Mucosa of descending colon (tissue), 3 donors: ENCODE measurements at regions not wholly inside any gene's neighbourhood (a gene's known extent, or its start where the extent isn't known, plus 50 kb on each side); places are given as distances from the start of the nearest gene placed in this dataset.
"Not testable (repeated sequence)": the region's sequence is repeated elsewhere in the genome, so short reads cannot be mapped to it uniquely, and the experiment has no call there.

Experiments
- ATAC-seq: fragments of 200-7000 bp; cut with Tn5 transposase; one replicate; pipeline ENCODE4 v1.9.1; 2020; ENCODE audit warnings: mild to moderate bottlenecking, moderate library complexity
- DNase-seq, 3 donors: peaks; one replicate each; pipeline ENCODE4 v3.0.0-alpha.2; 2020
- H3K36me3 ChIP-seq: fragments of 200-600 bp; one replicate; pipeline ENCODE4 v1.8.0; 2021; ENCODE audit warnings: low read depth, mild to moderate bottlenecking
- H3K4me1 ChIP-seq: fragments of 200-600 bp; one replicate; pipeline ENCODE4 v1.8.0; 2021; ENCODE audit warnings: low read depth, mild to moderate bottlenecking
- H3K4me3 ChIP-seq: fragments of 200-600 bp; one replicate; pipeline ENCODE4 v1.8.0; 2021; ENCODE audit warnings: mild to moderate bottlenecking
- H3K9me3 ChIP-seq: fragments of 200-600 bp; one replicate; pipeline ENCODE4 v1.8.0; 2021; ENCODE audit warnings: mild to moderate bottlenecking
- intact Hi-C, 2 donors: fragments of 100-400 bp; cut with DNase I in 1 of 2; cut with micrococcal nuclease in 1 of 2; formaldehyde crosslinking; loops; one replicate each; pipeline versions ENCODE4 v1.11.0 to v1.11.1; 2022; cut with DNase I, micrococcal nuclease
- TF ChIP-seq, protein P1 (sequence below): fragments of 200-600 bp; IDR thresholded peaks from one replicate; pipeline ENCODE4 v1.8.0; 2022; ENCODE audit warnings: antibody characterized with exemption, mild to moderate bottlenecking
- donor health status: DM: no; HTN: no; CAD: no; lungs with moderate emphysema.
- donor health status: DM: no; HTN: no; CAD: no.
- donor health status: DM: no; HTN: yes; CAD: no.

DNA sequence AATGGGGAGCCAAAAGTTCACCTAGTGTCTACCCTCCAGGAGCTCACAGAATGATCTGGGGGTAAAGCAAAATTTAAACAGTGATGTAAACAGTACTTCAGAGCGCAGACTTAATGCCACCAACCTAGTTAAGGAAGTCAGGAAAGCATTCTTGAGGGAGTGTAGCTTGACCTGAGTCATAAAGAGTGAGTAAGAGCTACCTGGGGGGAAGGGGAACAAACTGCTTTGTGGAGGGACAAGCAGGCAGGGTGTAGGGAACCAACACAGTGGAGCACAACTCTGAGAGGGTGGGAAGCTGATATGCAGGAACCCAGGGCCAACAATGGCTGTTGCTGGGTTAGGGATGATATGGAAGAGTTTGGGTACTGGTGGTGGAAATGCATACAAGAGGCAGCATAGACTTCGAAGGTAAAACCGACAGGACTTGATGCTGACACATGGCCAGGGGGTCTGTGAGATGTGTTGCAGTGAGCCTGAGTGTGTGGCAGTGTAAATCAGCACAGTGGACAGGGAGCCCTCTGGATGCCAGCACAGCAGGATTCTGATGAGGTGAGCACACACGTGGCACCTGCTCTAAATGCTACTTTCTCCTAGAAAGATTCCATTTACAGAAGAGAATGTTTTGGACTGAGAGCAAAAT lies 58.3 kb upstream of the CYP2D6 start:
- DNase-seq (no peak), ATAC-seq (peak; percentile 97)
- Histone ChIP-seq H3K36me3 (no peaks in the 10 kb centered on the region), H3K4me1 (peaks cover 14% of the 10 kb centered on the region), H3K9me3 (no peaks in the 10 kb centered on the region), H3K4me3 (no peak overlapping the region)
- intact Hi-C loops: no loop called here
- TF ChIP-seq, protein P1, sequence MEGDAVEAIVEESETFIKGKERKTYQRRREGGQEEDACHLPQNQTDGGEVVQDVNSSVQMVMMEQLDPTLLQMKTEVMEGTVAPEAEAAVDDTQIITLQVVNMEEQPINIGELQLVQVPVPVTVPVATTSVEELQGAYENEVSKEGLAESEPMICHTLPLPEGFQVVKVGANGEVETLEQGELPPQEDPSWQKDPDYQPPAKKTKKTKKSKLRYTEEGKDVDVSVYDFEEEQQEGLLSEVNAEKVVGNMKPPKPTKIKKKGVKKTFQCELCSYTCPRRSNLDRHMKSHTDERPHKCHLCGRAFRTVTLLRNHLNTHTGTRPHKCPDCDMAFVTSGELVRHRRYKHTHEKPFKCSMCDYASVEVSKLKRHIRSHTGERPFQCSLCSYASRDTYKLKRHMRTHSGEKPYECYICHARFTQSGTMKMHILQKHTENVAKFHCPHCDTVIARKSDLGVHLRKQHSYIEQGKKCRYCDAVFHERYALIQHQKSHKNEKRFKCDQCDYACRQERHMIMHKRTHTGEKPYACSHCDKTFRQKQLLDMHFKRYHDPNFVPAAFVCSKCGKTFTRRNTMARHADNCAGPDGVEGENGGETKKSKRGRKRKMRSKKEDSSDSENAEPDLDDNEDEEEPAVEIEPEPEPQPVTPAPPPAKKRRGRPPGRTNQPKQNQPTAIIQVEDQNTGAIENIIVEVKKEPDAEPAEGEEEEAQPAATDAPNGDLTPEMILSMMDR: no peak

- H3K4me3 ChIP-seq: no peak overlapping the region
- H3K9me3 ChIP-seq: no peaks in the 10 kb centered on the region
- no peaks in the 10 kb centered on the region for H3K36me3 ChIP-seq
- ATAC-seq: no peak
- intact Hi-C loops: no loop called here
- no peak for DNase-seq
- TF ChIP-seq, protein P1: no peak
- peaks cover 26% of the 10 kb centered on the region for H3K4me1 ChIP-seq
These were observed 57.0 kb upstream of the CYP2D6 start for GRCh38 chr22:42187646-42188045.

DNA sequence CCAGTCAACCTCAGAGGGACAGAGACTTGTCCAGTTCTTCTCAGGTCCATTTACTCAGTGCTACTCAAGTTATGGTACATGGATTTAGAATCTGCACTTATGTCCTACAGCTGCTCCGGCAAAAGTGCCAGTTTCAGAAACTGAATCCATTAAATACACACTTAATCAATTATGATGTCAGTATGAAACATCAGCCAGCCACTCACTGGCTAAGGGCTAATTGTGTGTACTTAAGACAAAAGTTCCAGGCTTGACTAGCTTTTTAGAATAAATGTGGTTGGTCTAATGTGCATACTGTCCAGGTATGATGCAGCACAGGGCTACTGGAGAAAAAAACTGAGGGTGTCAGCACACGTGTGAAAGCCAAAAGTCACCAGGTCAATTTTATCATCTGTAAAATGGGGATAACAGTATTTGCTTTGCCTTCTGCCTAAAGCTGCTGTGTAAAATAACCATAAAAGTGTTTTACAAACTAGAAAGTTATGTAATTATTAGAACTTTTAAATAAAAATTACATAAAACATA lies 55.4 kb upstream of the CYP2D6 start:
- Histone ChIP-seq H3K36me3 (no peaks in the 10 kb centered on the region), H3K4me1 (peaks cover 26% of the 10 kb centered on the region), H3K9me3 (no peaks in the 10 kb centered on the region), H3K4me3 (no peak overlapping the region)
- no peak for DNase-seq
- intact Hi-C loops: no loop called here
- TF ChIP-seq, protein P1: no peak
- no peak for ATAC-seq

DNA sequence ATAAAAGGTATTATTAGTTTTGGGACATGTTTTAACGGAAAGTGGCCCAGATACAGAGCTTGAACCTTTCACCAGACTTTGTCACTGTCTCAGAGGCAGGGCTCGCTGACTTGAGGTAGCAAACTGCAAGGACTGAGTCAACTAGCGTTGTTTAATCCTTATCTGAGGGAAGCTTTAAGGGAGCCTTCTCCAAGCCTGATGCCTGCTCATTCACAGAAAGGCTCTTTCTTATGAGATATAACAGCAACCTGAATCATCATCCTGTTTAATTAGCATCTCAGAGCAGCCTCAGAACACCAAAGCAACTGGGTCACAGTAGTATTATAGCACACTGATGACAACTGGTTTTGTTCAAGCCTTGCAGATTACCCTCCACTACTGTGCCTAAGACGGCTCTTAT lies 54.2 kb upstream of the CYP2D6 start:
- Histone ChIP-seq H3K36me3 (no peaks in the 10 kb centered on the region), H3K4me3 (no peak overlapping the region), H3K9me3 (no peaks in the 10 kb centered on the region), H3K4me1 (peaks cover 26% of the 10 kb centered on the region)
- no peak for DNase-seq
- intact Hi-C loops: no loop called here
- TF ChIP-seq, protein P1: no peak
- ATAC-seq: no peak

- H3K9me3 ChIP-seq, intact Hi-C loops, H3K36me3 ChIP-seq, H3K4me3 ChIP-seq: not testable (repeated sequence)
- DNase-seq (peak in 1 of 3 donors; percentile 35), ATAC-seq (peak; percentile 84)
- peaks cover 23% of the 10 kb centered on the region for H3K4me1 ChIP-seq
These were observed 53.0 kb upstream of the CYP2D6 start for GRCh38 chr22:42183461-42184059.

- TF ChIP-seq, protein P1: no peak
- ATAC-seq: peak; percentile 35
These were observed 49.8 kb upstream of the CYP2D6 start for GRCh38 chr22:42180349-42180842.

More at GRCh38 chr22:42180349-42180842, 49.8 kb upstream of the CYP2D6 start:
- DNase-seq: no peak
- intact Hi-C loops: no loop called here
- Histone ChIP-seq H3K36me3 (no peaks in the 10 kb centered on the region), H3K4me1 (peaks cover 36% of the 10 kb centered on the region), H3K9me3 (no peaks in the 10 kb centered on the region), H3K4me3 (no peak overlapping the region)
